Naive thymus-derived CD4-positive, alpha-beta T cell (primary cell): ENCODE measurements at regions not wholly inside any gene's neighbourhood (a gene's known extent, or its start where the extent isn't known, plus 50 kb on each side); places are given as distances from the start of the nearest gene placed in this dataset.
"Not testable (repeated sequence)": the region's sequence is repeated elsewhere in the genome, so short reads cannot be mapped to it uniquely, and the experiment has no call there.

Experiments
- ATAC-seq: fragments of 150-1000 bp; cut with Tn5 transposase; 2 replicates; pipeline ENCODE4 v1.10.0; 2021; ENCODE audit warnings: mild to moderate bottlenecking, moderate library complexity
- CTCF ChIA-PET: fragments of 350-600 bp; sonication (Branson Sonifier 250); formaldehyde crosslinking; loops from one replicate; lab custom pipeline; 2021; ENCODE audit warnings: antibody characterized with exemption; lab: Charles Lee
- POLR2A ChIA-PET: fragments of 350-600 bp; sonication (Branson Sonifier 250); formaldehyde crosslinking; loops from one replicate; lab custom pipeline; 2021; ENCODE audit warnings: antibody characterized with exemption, inconsistent platforms; lab: Charles Lee
- DNase-seq, 9 donors: peaks; one replicate each; pipeline versions ENCODE4 v3.0.0 to v3.0.0-alpha.2; 2020 to 2022; ENCODE audit warnings: mixed read lengths in 1 of 9
- H3K27ac ChIP-seq: one replicate; pipeline ENCODE4 v1.7.0; 2013; ENCODE audit warnings: mild to moderate bottlenecking, low read depth, low read length, moderate library complexity
- H3K27me3 ChIP-seq, 2 donors: one replicate each; pipeline ENCODE4 v1.7.0; 2013; ENCODE audit warnings: low read length in 2 of 2, mild to moderate bottlenecking in 2 of 2, moderate library complexity in 2 of 2; ENCODE audit not compliant: control insufficient read depth in 2 of 2, insufficient read depth in 2 of 2
- H3K36me3 ChIP-seq, 3 experiments: 1 replicate in 2 of 3; 2 replicates in 1 of 3; pipeline ENCODE4 v1.7.0; 2013; ENCODE audit warnings: low read length in 3 of 3, mild to moderate bottlenecking in 3 of 3, moderate library complexity in 1 of 3; ENCODE audit not compliant: insufficient read depth in 3 of 3, control insufficient read depth in 2 of 3
- H3K4me1 ChIP-seq, 2 donors: one replicate each; pipeline ENCODE4 v1.7.0; 2013; ENCODE audit warnings: low read length in 2 of 2, mild to moderate bottlenecking in 2 of 2, moderate library complexity in 1 of 2; ENCODE audit not compliant: control insufficient read depth in 2 of 2, insufficient read depth in 2 of 2
- H3K4me3 ChIP-seq: 2 replicates; pipeline ENCODE4 v1.7.0; 2013; ENCODE audit warnings: mild to moderate bottlenecking, low read length
- H3K9me3 ChIP-seq, 3 experiments: 1 replicate in 2 of 3; 2 replicates in 1 of 3; pipeline ENCODE4 v1.7.0; 2013; ENCODE audit warnings: low read length in 3 of 3; ENCODE audit not compliant: control insufficient read depth in 2 of 3
- H3K27ac Mint-ChIP-seq, 9 donors: one replicate each; pipeline ENCODE4 v1.8.0; 2020 to 2022; ENCODE audit warnings: mixed read lengths in 9 of 9, mild to moderate bottlenecking in 8 of 9, moderate library complexity in 5 of 9, inconsistent platforms in 2 of 9
- H3K27me3 Mint-ChIP-seq, 5 donors: one replicate each; pipeline ENCODE4 v1.8.0; 2021 to 2022; ENCODE audit warnings: mixed read lengths in 5 of 5, mild to moderate bottlenecking in 1 of 5
- H3K36me3 Mint-ChIP-seq, 5 donors: one replicate each; pipeline ENCODE4 v1.8.0; 2020 to 2022; ENCODE audit warnings: mixed read lengths in 5 of 5, mild to moderate bottlenecking in 3 of 5, inconsistent platforms in 1 of 5
- H3K4me1 Mint-ChIP-seq, 7 donors: one replicate each; pipeline ENCODE4 v1.8.0; 2020 to 2022; ENCODE audit warnings: mixed read lengths in 7 of 7, mild to moderate bottlenecking in 3 of 7, inconsistent platforms in 1 of 7
- H3K4me3 Mint-ChIP-seq, 10 donors: one replicate each; pipeline ENCODE4 v1.8.0; 2020 to 2022; ENCODE audit warnings: mild to moderate bottlenecking in 10 of 10, mixed read lengths in 10 of 10, moderate library complexity in 6 of 10, inconsistent platforms in 2 of 10
- H3K9me3 Mint-ChIP-seq, 11 donors: one replicate each; pipeline ENCODE4 v1.8.0; 2020 to 2022; ENCODE audit warnings: mixed read lengths in 11 of 11, mild to moderate bottlenecking in 4 of 11, inconsistent platforms in 1 of 11, moderate library complexity in 1 of 11
- intact Hi-C, 2 donors: fragments of 100-400 bp; cut with micrococcal nuclease; formaldehyde crosslinking; loops; one replicate each; pipeline ENCODE4 v1.15.1; 2023

DNA sequence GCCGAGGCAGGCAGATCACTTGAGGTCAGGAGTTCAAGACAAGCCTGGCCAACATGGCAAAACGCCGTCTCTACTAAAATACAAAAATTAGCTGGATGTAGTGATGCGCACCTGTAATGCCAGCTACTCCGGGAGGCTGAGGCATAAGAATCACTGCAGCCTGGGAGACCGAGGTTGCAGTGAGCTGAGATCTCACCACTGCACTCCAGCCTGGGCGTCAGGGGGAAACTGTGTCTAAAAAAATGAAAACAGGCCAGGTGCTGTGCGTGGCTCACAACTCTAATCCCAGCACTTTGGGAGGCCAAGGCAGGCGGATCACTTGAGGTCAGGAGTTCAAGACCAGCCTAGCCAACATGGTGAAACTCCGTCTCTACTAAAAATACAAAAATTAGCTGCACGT lies 69.9 kb downstream of the C9orf50 start:
- H3K9me3 ChIP-seq, H3K9me3 Mint-ChIP-seq, H3K27ac Mint-ChIP-seq, H3K4me1 ChIP-seq, H3K36me3 Mint-ChIP-seq, H3K4me3 ChIP-seq, DNase-seq, H3K27me3 ChIP-seq, intact Hi-C loops, H3K27ac ChIP-seq, H3K36me3 ChIP-seq, CTCF ChIA-PET, ATAC-seq, POLR2A ChIA-PET: not testable (repeated sequence)
- H3K4me1 Mint-ChIP-seq, result peaks cover 0 to 12% (median 8%) of the 10 kb centered on the region in 7 donors
- H3K4me3 Mint-ChIP-seq, result peak overlapping the region in 5 of 10 donors; percentile 19 to 80 (median 59)
- H3K27me3 Mint-ChIP-seq, result peaks cover 30 to 44% (median 33%) of the 10 kb centered on the region in 5 donors

GRCh38 chr9:129550199-129550839 lies 70.6 kb downstream of the C9orf50 start:
- Histone ChIP-seq H3K4me1 (no peaks in the 10 kb centered on the region), H3K27ac (no peak overlapping the region), H3K36me3 (no peaks in the 10 kb centered on the region), H3K9me3 (no peaks in the 10 kb centered on the region), H3K27me3 (no peaks in the 10 kb centered on the region), H3K4me3 (no peak overlapping the region)
- Mint-ChIP-seq H3K27ac (no peak overlapping the region), H3K36me3 (peaks cover 0 to 3% (median 0%) of the 10 kb centered on the region in 5 donors), H3K4me1 (peaks cover 0 to 12% (median 8%) of the 10 kb centered on the region in 7 donors), H3K4me3 (peak overlapping the region; percentile 19 to 83 (median 66)), H3K9me3 (peaks cover 0 to 3% (median 0%) of the 10 kb centered on the region in 11 donors), H3K27me3 (peaks cover 30 to 47% (median 35%) of the 10 kb centered on the region in 5 donors)
- DNase-seq, result peak in 1 of 9 donors; percentile 43
- ChIA-PET CTCF (no interaction called here), POLR2A (no interaction called here)
- ATAC-seq, result peak; percentile 42
- intact Hi-C loops, result no loop called here

GRCh38 chr9:129549684-129550083 lies 71.2 kb downstream of the C9orf50 start:
- intact Hi-C loops, result no loop called here
- peak overlapping the region in 9 of 10 donors; percentile 35 to 79 (median 68) for H3K4me3 Mint-ChIP-seq
- DNase-seq (no peak), ATAC-seq (no peak)
- Histone ChIP-seq H3K4me1 (no peaks in the 10 kb centered on the region), H3K4me3 (no peak overlapping the region), H3K36me3 (no peaks in the 10 kb centered on the region), H3K27me3 (no peaks in the 10 kb centered on the region), H3K9me3 (no peaks in the 10 kb centered on the region), H3K27ac (no peak overlapping the region)
- POLR2A ChIA-PET, result no interaction called here
- CTCF ChIA-PET, result no interaction called here
- peak overlapping the region in 1 of 9 donors; percentile 71 for H3K27ac Mint-ChIP-seq
- H3K4me1 Mint-ChIP-seq, result peaks cover 0 to 12% (median 8%) of the 10 kb centered on the region in 7 donors
- H3K9me3 Mint-ChIP-seq, result peaks cover 0 to 3% (median 0%) of the 10 kb centered on the region in 11 donors
- peaks cover 30 to 53% (median 38%) of the 10 kb centered on the region in 5 donors for H3K27me3 Mint-ChIP-seq
- H3K36me3 Mint-ChIP-seq, result peaks cover 0 to 3% (median 0%) of the 10 kb centered on the region in 5 donors

- H3K9me3 ChIP-seq, result no peaks in the 10 kb centered on the region
- H3K27me3 ChIP-seq, result no peaks in the 10 kb centered on the region
- H3K4me3 ChIP-seq, result no peak overlapping the region
- Mint-ChIP-seq H3K27ac (peak overlapping the region in 1 of 9 donors; percentile 71), H3K4me1 (peaks cover 0 to 12% (median 8%) of the 10 kb centered on the region in 7 donors), H3K36me3 (peaks cover 0 to 3% (median 0%) of the 10 kb centered on the region in 5 donors), H3K9me3 (peaks cover 0 to 3% (median 0%) of the 10 kb centered on the region in 11 donors), H3K4me3 (peak overlapping the region in 9 of 10 donors; percentile 35 to 79 (median 68)), H3K27me3 (peaks cover 30 to 54% (median 38%) of the 10 kb centered on the region in 5 donors)
- no peaks in the 10 kb centered on the region for H3K4me1 ChIP-seq
- CTCF ChIA-PET, result no interaction called here
- POLR2A ChIA-PET, result no interaction called here
- intact Hi-C loops, result no loop called here
- no peak overlapping the region for H3K27ac ChIP-seq
- ATAC-seq (no peak), DNase-seq (no peak)
- no peaks in the 10 kb centered on the region for H3K36me3 ChIP-seq
Observed at GRCh38 chr9:129549139-129549538, 71.8 kb downstream of the C9orf50 start.

GRCh38 chr9:129548571-129549135 lies 72.2 kb downstream of the C9orf50 start:
- DNase-seq (no peak), ATAC-seq (no peak)
- Mint-ChIP-seq H3K9me3 (peaks cover 0 to 3% (median 0%) of the 10 kb centered on the region in 11 donors), H3K4me1 (peaks cover 0 to 12% (median 8%) of the 10 kb centered on the region in 7 donors), H3K27ac (no peak overlapping the region), H3K4me3 (peak overlapping the region in 4 of 10 donors; percentile 41 to 79 (median 60)), H3K36me3 (peaks cover 0 to 3% (median 0%) of the 10 kb centered on the region in 5 donors), H3K27me3 (peaks cover 30 to 57% (median 41%) of the 10 kb centered on the region in 5 donors)
- ChIA-PET POLR2A (no interaction called here), CTCF (no interaction called here)
- H3K4me3 ChIP-seq, result no peak overlapping the region
- H3K36me3 ChIP-seq, result no peaks in the 10 kb centered on the region
- intact Hi-C loops, result no loop called here
- H3K4me1 ChIP-seq, result no peaks in the 10 kb centered on the region
- H3K9me3 ChIP-seq, result no peaks in the 10 kb centered on the region
- no peak overlapping the region for H3K27ac ChIP-seq
- no peaks in the 10 kb centered on the region for H3K27me3 ChIP-seq

- no peaks in the 10 kb centered on the region for H3K36me3 ChIP-seq
- H3K27ac ChIP-seq, result no peak overlapping the region
- no peaks in the 10 kb centered on the region for H3K27me3 ChIP-seq
- Mint-ChIP-seq H3K27me3 (peaks cover 30 to 61% (median 39%) of the 10 kb centered on the region in 5 donors), H3K4me1 (peaks cover 0 to 12% (median 8%) of the 10 kb centered on the region in 7 donors), H3K4me3 (no peak overlapping the region), H3K27ac (no peak overlapping the region), H3K36me3 (peaks cover 0 to 3% (median 0%) of the 10 kb centered on the region in 5 donors), H3K9me3 (peaks cover 0 to 3% (median 0%) of the 10 kb centered on the region in 11 donors)
- ChIA-PET CTCF (interaction anchor here (0.5 kb wide), 1 partner anchor 190 kb away, joined by 3 read pairs; no protein-coding TSS in a partner anchor), POLR2A (interaction anchor here (0.6 kb wide), 1 partner anchor 36 kb away, joined by 3 read pairs; no protein-coding TSS in a partner anchor)
- no peak for DNase-seq
- no peaks in the 10 kb centered on the region for H3K9me3 ChIP-seq
- intact Hi-C loops, result no loop called here
- H3K4me1 ChIP-seq, result no peaks in the 10 kb centered on the region
- no peak overlapping the region for H3K4me3 ChIP-seq
- no peak for ATAC-seq
Observed at GRCh38 chr9:129547869-129548570, 72.9 kb downstream of the C9orf50 start.
